GM12878 (cell line): ENCODE measurements at regions not wholly inside any gene's neighbourhood (a gene's known extent, or its start where the extent isn't known, plus 50 kb on each side); places are given as distances from the start of the nearest gene placed in this dataset.

Experiments
- CBFB ChIP-seq: IDR thresholded peaks from 2 replicates; pipeline ENCODE4 v1.6.1; 2016; ENCODE audit warnings: antibody characterized with exemption, low read depth
- CTCF ChIP-seq, 3 experiments: IDR thresholded peaks in 2 of 3; conservative IDR thresholded peaks in 1 of 3; 2 replicates each; pipeline ENCODE4 v1.5.1; 2011; ENCODE audit warnings: low read depth in 3 of 3, low read length in 3 of 3, mild to moderate bottlenecking in 3 of 3, control low read depth in 2 of 3, moderate library complexity in 2 of 3, inconsistent platforms in 1 of 3, mixed read lengths in 1 of 3; ENCODE audit not compliant: control insufficient read depth in 2 of 3, insufficient read depth in 1 of 3; ENCODE audit errors: extremely low read depth in 1 of 3
- NFYA ChIP-seq: IDR thresholded peaks from 2 replicates; pipeline ENCODE4 v1.6.1; 2011; ENCODE audit warnings: low read depth, mild to moderate bottlenecking, low read length, improper control_type of control experiment, borderline replicate concordance

DNA sequence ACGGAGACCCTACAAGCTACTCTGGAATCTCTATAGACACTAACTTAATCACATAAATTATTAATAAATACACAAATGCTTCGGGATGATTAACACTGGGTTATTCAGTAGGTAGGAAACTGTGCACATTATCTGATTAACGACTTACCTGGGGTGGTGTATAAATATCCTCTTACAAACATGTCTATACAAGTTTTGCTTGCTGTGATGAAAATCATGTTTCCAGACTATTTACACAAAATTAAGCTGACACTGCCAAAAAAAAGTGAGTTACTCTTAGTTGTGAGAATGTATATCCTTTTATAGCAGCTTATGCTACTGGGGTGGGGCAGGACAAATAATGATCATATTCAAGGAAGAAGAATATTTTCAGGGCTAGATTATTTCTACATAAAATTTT lies 314.6 kb downstream of the C7orf25 start:
- TF ChIP-seq CTCF (IDR thresholded peaks at IDR 0.05 in 2 of 3, conservative IDR thresholded peaks at IDR 0.05 in 1 of 3; ENCODE audit: control insufficient read depth in 2 of 3, extremely low read depth in 1 of 3, insufficient read depth in 1 of 3, low read depth in 3 of 3, low read length in 3 of 3) (no peak), NFYA (no peak), CBFB (no peak)
